Astrocyte (in vitro differentiated cells and primary cell): ENCODE measurements at regions not wholly inside any gene's neighbourhood (a gene's known extent, or its start where the extent isn't known, plus 50 kb on each side); places are given as distances from the start of the nearest gene placed in this dataset.

Experiments used
- EZH2 ChIP-seq: IDR thresholded peaks from 2 replicates; pipeline ENCODE4 v1.6.1; 2012; ENCODE audit warnings: mild to moderate bottlenecking, low read length, inconsistent platforms; ENCODE audit not compliant: insufficient read depth
- TF ChIP-seq, protein P1 (sequence below): IDR thresholded peaks from 2 replicates; pipeline ENCODE4 v1.5.1; 2011; ENCODE audit warnings: low read depth, mild to moderate bottlenecking, inconsistent platforms, low read length, moderate library complexity; ENCODE audit not compliant: insufficient read depth

DNA sequence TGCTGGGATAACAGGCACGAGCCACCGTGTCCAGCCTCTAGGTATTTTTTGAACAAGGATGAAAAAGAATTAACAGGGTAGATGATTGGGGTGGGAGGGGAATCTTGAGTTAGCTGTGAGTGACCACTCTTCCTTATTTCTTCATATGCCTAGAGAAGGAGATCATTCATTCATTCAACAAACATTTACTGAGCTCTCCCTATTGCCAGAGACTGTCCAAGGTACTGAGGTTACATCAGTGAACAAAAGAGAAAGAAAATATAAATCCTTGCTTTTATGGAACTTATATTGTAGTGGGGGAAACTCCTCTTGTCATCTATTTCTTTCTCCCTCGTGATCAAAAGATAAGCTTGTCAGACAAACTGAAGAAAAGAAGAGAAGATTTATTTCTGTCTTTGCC is 62.9 kb downstream of the S1PR1 start:
- TF ChIP-seq, protein P1, sequence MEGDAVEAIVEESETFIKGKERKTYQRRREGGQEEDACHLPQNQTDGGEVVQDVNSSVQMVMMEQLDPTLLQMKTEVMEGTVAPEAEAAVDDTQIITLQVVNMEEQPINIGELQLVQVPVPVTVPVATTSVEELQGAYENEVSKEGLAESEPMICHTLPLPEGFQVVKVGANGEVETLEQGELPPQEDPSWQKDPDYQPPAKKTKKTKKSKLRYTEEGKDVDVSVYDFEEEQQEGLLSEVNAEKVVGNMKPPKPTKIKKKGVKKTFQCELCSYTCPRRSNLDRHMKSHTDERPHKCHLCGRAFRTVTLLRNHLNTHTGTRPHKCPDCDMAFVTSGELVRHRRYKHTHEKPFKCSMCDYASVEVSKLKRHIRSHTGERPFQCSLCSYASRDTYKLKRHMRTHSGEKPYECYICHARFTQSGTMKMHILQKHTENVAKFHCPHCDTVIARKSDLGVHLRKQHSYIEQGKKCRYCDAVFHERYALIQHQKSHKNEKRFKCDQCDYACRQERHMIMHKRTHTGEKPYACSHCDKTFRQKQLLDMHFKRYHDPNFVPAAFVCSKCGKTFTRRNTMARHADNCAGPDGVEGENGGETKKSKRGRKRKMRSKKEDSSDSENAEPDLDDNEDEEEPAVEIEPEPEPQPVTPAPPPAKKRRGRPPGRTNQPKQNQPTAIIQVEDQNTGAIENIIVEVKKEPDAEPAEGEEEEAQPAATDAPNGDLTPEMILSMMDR, result no peak
- TF ChIP-seq EZH2, result no peak
